K562 (cell line): ENCODE measurements at regions not wholly inside any gene's neighbourhood (a gene's known extent, or its start where the extent isn't known, plus 50 kb on each side); places are given as distances from the start of the nearest gene placed in this dataset.

Experiments used
- ATAC-seq: fragments of 200-7000 bp; cut with Tn5 transposase; 3 replicates; pipeline ENCODE4 v1.9.1; 2020; ENCODE audit warnings: moderate library complexity
- BruUV-seq: library from RNA; stranded (reverse); fragments of 400-500 nt; replicated peaks from 2 replicates; lab custom pipeline; 2021; lab: Mats Ljungman, UMichigan
- CTCF ChIA-PET: fragments of 300-600 bp; formaldehyde crosslinking; extraction: SDS; loops from one replicate; lab custom pipeline; 2021; ENCODE audit warnings: low intra/inter-chr PET ratio; lab: Yijun Ruan, JAX
- POLR2A ChIA-PET: fragments of 300-600, 350-650 bp; sonication (Branson Sonifier 250); formaldehyde crosslinking; extraction: SDS; loops from one replicate; lab custom pipeline; 2021; ENCODE audit warnings: antibody characterized with exemption, inconsistent platforms; lab: Yijun Ruan, JAX
- DNase-seq, 4 experiments: peaks; one replicate each; pipeline versions ENCODE4 v3.0.0 to v3.0.0-alpha.2; 2011 to 2018; ENCODE audit warnings: low spot score in 3 of 4, mixed read lengths in 3 of 4; ENCODE audit errors: extremely low read depth in 1 of 4
- FAIRE-seq: peaks from 2 replicates; lab custom pipeline; 2011; peaks lifted over from hg19 to GRCh38; lab: Jason Lieb, UNC
- H2AFZ ChIP-seq: 2 replicates; pipeline ENCODE4 v1.6.0; 2011; ENCODE audit warnings: low read depth, low read length, control low read depth, inconsistent platforms
- H3K27ac ChIP-seq: fragments of 200-600 bp; 3 replicates; pipeline ENCODE4 v1.8.0; 2011; ENCODE audit warnings: low read depth, mild to moderate bottlenecking, control low read depth, inconsistent platforms, low read length, moderate library complexity, mixed read lengths; ENCODE audit errors: extremely low read depth
- H3K27me3 ChIP-seq, 2 experiments: fragments of 300-600 bp in 1 of 2; 2 replicates in 1 of 2; 3 replicates in 1 of 2; pipeline versions ENCODE4 v1.6.0 to v1.8.0; 2011; ENCODE audit warnings: inconsistent platforms in 2 of 2, low read length in 2 of 2, mild to moderate bottlenecking in 1 of 2, mixed read lengths in 1 of 2, moderate library complexity in 1 of 2; ENCODE audit not compliant: control insufficient read depth in 2 of 2, insufficient read depth in 2 of 2
- H3K36me3 ChIP-seq: fragments of 300-600 bp; 3 replicates; pipeline ENCODE4 v1.8.0; 2011; ENCODE audit warnings: mild to moderate bottlenecking, low read length, inconsistent platforms; ENCODE audit not compliant: control insufficient read depth, insufficient read depth
- H3K4me1 ChIP-seq, 2 experiments: fragments of 200-600 bp in 1 of 2; replicated peaks in 1 of 2; 2 replicates in 1 of 2; 3 replicates in 1 of 2; pipeline versions ENCODE4 v1.5.1 to v1.8.0; 2011; ENCODE audit warnings: inconsistent platforms in 2 of 2, low read length in 2 of 2, mild to moderate bottlenecking in 1 of 2, mixed read lengths in 1 of 2, moderate library complexity in 1 of 2; ENCODE audit not compliant: control insufficient read depth in 2 of 2, insufficient read depth in 2 of 2
- H3K4me2 ChIP-seq: 2 replicates; pipeline ENCODE4 v1.6.1; 2011; ENCODE audit warnings: low read length, control low read depth, inconsistent platforms, mixed read lengths; ENCODE audit not compliant: insufficient read depth
- H3K4me3 ChIP-seq: fragments of 200-600 bp; sonication (generic), shearing (Covaris generic); 2 replicates; pipeline ENCODE4 v1.5.1; 2016; ENCODE audit warnings: control low read depth, inconsistent platforms
- H3K79me2 ChIP-seq: fragments of 200-600 bp; 3 replicates; pipeline ENCODE4 v1.8.0; 2011; ENCODE audit warnings: low read length, inconsistent platforms; ENCODE audit not compliant: control insufficient read depth, insufficient read depth
- H3K9ac ChIP-seq, 2 experiments: 2 replicates each; pipeline versions ENCODE4 v1.6.0 to v1.6.1; 2011; ENCODE audit warnings: low read depth in 2 of 2, low read length in 2 of 2, control low read depth in 1 of 2, inconsistent platforms in 1 of 2, mild to moderate bottlenecking in 1 of 2, mixed read lengths in 1 of 2; ENCODE audit not compliant: insufficient read depth in 1 of 2
- H3K9me1 ChIP-seq: one replicate; pipeline ENCODE4 v1.6.0; 2011; ENCODE audit warnings: inconsistent platforms, mild to moderate bottlenecking, low read length, moderate library complexity; ENCODE audit not compliant: control insufficient read depth, insufficient read depth
- H3K9me3 ChIP-seq: replicated peaks from 2 replicates; pipeline ENCODE4 v1.5.1; 2011; ENCODE audit warnings: low read depth, low read length, inconsistent platforms; ENCODE audit not compliant: control insufficient read depth, insufficient read depth
- H4K20me1 ChIP-seq: replicated peaks from 2 replicates; pipeline ENCODE4 v1.6.1; 2011; ENCODE audit warnings: low read length, inconsistent platforms, mixed read lengths; ENCODE audit not compliant: control insufficient read depth, insufficient read depth
- HOXB6 ChIP-seq: fragments of 250-450 bp; sonication (Bioruptor Pico); IDR thresholded peaks from 2 replicates; pipeline ENCODE4 v1.5.1; 2022; ENCODE audit warnings: mild to moderate bottlenecking, borderline replicate concordance
- HSF4 ChIP-seq: fragments of 250-450 bp; sonication (Bioruptor Pico); IDR thresholded peaks from 2 replicates; pipeline ENCODE4 v2.1.2; 2022; ENCODE audit warnings: mild to moderate bottlenecking, moderate library complexity, borderline replicate concordance
- MAFF ChIP-seq: IDR thresholded peaks from 2 replicates; pipeline ENCODE4 v1.6.1; 2012; ENCODE audit warnings: low read length, improper control_type of control experiment
- MAFK ChIP-seq: IDR thresholded peaks from 2 replicates; pipeline ENCODE4 v1.6.1; 2011; ENCODE audit warnings: low read length, improper control_type of control experiment
- MTA3 ChIP-seq: fragments of 450-650 bp; formaldehyde crosslinking; IDR thresholded peaks from 2 replicates; pipeline ENCODE4 v1.6.1; 2017; ENCODE audit warnings: mild to moderate bottlenecking, borderline replicate concordance
- MYBL2 ChIP-seq, 2 experiments: fragments of 450-650 bp in 1 of 2; sonication (generic) in 1 of 2; formaldehyde crosslinking in 1 of 2; IDR thresholded peaks; 2 replicates each; pipeline versions ENCODE4 v1.6.1 to v1.8.1; 2017 to 2022; ENCODE audit warnings: borderline replicate concordance in 1 of 2, inconsistent platforms in 1 of 2, low read depth in 1 of 2, mild to moderate bottlenecking in 1 of 2, missing genetic modification reagents in 1 of 2, moderate library complexity in 1 of 2
- RNF2 ChIP-seq: sonication (generic); IDR thresholded peaks from 2 replicates; pipeline ENCODE4 v1.6.1; 2016
- TAF1 ChIP-seq: IDR thresholded peaks from 2 replicates; pipeline ENCODE4 v1.6.1; 2011; ENCODE audit warnings: mild to moderate bottlenecking, low read length, moderate library complexity; ENCODE audit not compliant: insufficient read depth, control insufficient read depth, severe bottlenecking; ENCODE audit errors: extremely low read depth
- ZNF766 ChIP-seq: fragments of 200-800 bp; sonication (Bioruptor generic); conservative IDR thresholded peaks from 2 replicates; pipeline ENCODE4 v1.6.1; 2016; ENCODE audit warnings: missing genetic modification characterization, missing compliant biosample characterization
- WGBS: fragments of 100-300 bp; shearing (Covaris generic); methylation state at CpG from one replicate; pipeline ENCODE4 v1.1.6; 2016; ENCODE audit warnings: low coverage, mixed read lengths; ENCODE audit not compliant: insufficient coverage; ENCODE audit errors: missing lambda C conversion rate; 5-methylcytosine and 5-hydroxymethylcytosine counted together
- in situ Hi-C: fragments of 300-500 bp; cut with MboI; formaldehyde crosslinking; loops from 4 replicates; pipeline ENCODE4 v1.15.0; 2018; ENCODE audit warnings: inconsistent platforms, mixed read lengths
- intact Hi-C: fragments of 100-400 bp; cut with micrococcal nuclease; formaldehyde crosslinking; loops from 2 replicates; pipeline ENCODE4 v1.14.2; 2022
- TF ChIP-seq, protein P1 (sequence below): sonication (generic); formaldehyde crosslinking; IDR thresholded peaks from 2 replicates; pipeline ENCODE4 v1.8.1; 2022; ENCODE audit warnings: missing genetic modification reagents

DNA sequence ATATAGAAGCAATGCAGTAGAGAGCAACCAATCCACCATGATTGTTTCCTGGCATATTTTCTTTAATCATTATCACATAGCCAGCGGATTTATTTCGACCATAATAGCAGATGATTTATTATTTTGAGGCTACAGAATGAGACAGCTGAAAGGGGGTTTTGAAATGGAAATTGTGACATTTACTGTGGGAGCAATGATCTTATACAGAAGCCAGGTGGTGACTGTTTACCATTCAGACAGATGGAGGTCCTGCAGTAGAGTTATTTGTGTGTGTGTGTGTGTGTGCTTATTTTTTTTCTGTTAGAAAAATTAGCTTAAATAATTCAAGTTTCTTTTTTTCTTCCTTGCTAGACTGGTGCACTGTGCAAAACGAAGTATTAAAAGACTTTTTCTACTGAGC, 1784.5 kb downstream of the MRPL39 start:
- no peak for FAIRE-seq

DNA sequence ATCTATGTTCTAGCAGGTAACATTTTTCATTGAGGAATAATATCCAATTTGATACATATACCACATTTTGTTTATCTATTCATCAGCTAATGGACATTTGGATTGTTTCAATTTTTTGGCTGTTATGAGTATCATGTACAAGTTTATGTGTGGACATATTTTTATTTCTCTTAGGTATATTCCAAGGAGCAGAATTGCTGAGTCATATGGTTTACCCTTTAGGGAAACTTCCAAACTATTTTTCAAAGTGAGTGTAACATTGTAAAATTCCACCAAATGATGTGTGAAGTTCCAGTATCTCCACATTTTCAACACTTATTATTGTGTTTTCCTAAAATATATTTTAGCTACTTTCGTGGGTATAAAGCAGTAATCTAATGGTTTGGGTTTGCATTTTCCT, 1789.9 kb downstream of the MRPL39 start:
- in situ Hi-C loops: no loop called here
- no TSS peak for BruUV-seq
- POLR2A ChIA-PET: no interaction called here
- TF ChIP-seq MAFF (peak; percentile 69), MAFK (peak; percentile 46; the same call in 1 of the 2 replicates)
- TF ChIP-seq, protein P1, sequence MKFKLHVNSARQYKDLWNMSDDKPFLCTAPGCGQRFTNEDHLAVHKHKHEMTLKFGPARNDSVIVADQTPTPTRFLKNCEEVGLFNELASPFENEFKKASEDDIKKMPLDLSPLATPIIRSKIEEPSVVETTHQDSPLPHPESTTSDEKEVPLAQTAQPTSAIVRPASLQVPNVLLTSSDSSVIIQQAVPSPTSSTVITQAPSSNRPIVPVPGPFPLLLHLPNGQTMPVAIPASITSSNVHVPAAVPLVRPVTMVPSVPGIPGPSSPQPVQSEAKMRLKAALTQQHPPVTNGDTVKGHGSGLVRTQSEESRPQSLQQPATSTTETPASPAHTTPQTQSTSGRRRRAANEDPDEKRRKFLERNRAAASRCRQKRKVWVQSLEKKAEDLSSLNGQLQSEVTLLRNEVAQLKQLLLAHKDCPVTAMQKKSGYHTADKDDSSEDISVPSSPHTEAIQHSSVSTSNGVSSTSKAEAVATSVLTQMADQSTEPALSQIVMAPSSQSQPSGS (CRISPR knock-in tag): no peak

More for the DNA sequence above, 1784.5 kb downstream of the MRPL39 start:
- H3K4me3 ChIP-seq: no peak overlapping the region
- no peaks in the 10 kb centered on the region for H3K27me3 ChIP-seq
- ChIA-PET CTCF (no interaction called here), POLR2A (no interaction called here)
- H3K79me2 ChIP-seq: no peaks in the 10 kb centered on the region
- ATAC-seq (no peak), DNase-seq (no peak)
- H3K4me2 ChIP-seq: no peak overlapping the region
- in situ Hi-C loops: no loop called here
- WGBS: 3% methylated on average over 3 of the region's 3 CpGs
- no TSS peak for BruUV-seq
- H4K20me1 ChIP-seq: no peaks in the 10 kb centered on the region
- no peaks in the 10 kb centered on the region for H3K9me3 ChIP-seq
- H3K4me1 ChIP-seq: no peaks in the 10 kb centered on the region
- H2AFZ ChIP-seq: no peak overlapping the region
- H3K36me3 ChIP-seq: no peaks in the 10 kb centered on the region
- H3K9me1 ChIP-seq: no peaks in the 10 kb centered on the region
- H3K27ac ChIP-seq: no peak overlapping the region
- TF ChIP-seq ZNF766 (no peak), RNF2 (no peak), HOXB6 (CRISPR knock-in tag) (no peak), HSF4 (CRISPR knock-in tag) (no peak), TAF1 (no peak), MTA3 (no peak), MYBL2 (IDR thresholded peaks at IDR 0.05; ENCODE audit: low read depth) (no peak), MYBL2 (CRISPR knock-in tag; IDR thresholded peaks at IDR 0.05; ENCODE audit: borderline replicate concordance) (no peak)
- TF ChIP-seq, all 486 proteins: peak for 0
- H3K9ac ChIP-seq: no peak overlapping the region
- intact Hi-C loops: no loop called here

More for the DNA sequence above, 1789.9 kb downstream of the MRPL39 start:
- DNase-seq (no peak), ATAC-seq (no peak), FAIRE-seq (no peak)
- H3K27me3 ChIP-seq: no peaks in the 10 kb centered on the region
- CTCF ChIA-PET: no interaction called here
- no peaks in the 10 kb centered on the region for H4K20me1 ChIP-seq
- no peaks in the 10 kb centered on the region for H3K36me3 ChIP-seq
- no peak overlapping the region for H3K4me2 ChIP-seq
- H3K27ac ChIP-seq: no peak overlapping the region
- intact Hi-C loops: no loop called here
- H3K9ac ChIP-seq: no peak overlapping the region
- H3K4me1 ChIP-seq: no peaks in the 10 kb centered on the region; a peak in 2 of 5 replicates
- no peaks in the 10 kb centered on the region for H3K79me2 ChIP-seq
- H2AFZ ChIP-seq: no peak overlapping the region
- H3K9me3 ChIP-seq: no peaks in the 10 kb centered on the region
- H3K9me1 ChIP-seq: no peaks in the 10 kb centered on the region
- 5% methylated on average over 1 of the region's 1 CpG for WGBS
- H3K4me3 ChIP-seq: no peak overlapping the region
